ENCODE measurements at regions not wholly inside any gene's neighbourhood (a gene's known extent, or its start where the extent isn't known, plus 50 kb on each side); places are given as distances from the start of the nearest gene placed in this dataset.

DNA sequence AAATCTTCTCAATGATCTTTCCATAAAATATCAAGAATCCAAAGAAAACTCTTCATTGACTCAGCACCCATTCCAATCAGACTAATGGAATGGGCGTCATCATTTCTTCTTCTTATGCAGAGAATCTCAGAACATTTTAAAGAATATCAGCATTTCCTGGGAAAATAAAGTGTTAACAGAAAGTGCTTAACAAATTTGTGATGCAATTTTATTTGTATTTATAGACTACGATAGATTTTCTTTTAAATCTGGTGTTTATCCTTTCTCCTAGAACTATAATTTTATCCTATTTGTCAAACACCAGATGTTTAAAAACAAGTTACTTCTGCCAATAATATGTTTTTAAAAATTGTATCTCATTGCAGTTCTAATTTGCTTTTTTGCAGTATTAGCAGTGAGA is 330.7 kb downstream of the COL12A1 start:
- no peak for DNase-seq

DNA sequence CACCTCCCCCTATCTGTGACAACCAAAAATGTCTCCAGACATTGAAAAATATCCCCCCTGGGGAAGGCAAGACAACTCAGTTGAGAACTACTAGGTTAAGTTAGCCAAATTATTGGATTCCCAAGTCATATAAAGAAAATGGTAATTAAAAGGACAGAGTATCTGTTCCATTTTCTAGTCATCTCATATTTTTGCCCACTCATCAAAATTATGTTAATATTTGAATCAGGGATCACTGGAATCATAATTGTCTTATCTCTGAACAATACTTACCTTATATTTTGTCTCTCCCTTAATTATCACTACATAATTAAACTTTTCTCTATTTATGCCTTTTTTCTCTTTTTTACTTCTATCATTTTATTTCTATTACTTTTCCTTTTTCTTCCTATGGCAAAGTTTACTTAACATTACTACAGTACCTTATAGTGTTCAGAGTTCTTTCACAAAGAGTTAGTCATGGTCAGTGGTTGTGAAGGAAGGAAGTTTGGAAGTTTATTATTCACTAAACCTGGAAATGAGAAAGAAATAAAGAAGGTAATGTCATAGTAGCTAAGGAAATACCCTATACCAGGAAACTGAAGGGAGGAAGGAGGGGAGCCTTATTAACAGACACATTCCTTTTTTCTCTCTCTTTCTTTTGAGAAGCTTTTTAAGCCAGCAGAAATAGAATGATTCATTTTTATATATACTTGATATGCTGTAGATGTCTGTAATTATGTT is 332.9 kb downstream of the COL12A1 start:
- no peak for DNase-seq

DNA sequence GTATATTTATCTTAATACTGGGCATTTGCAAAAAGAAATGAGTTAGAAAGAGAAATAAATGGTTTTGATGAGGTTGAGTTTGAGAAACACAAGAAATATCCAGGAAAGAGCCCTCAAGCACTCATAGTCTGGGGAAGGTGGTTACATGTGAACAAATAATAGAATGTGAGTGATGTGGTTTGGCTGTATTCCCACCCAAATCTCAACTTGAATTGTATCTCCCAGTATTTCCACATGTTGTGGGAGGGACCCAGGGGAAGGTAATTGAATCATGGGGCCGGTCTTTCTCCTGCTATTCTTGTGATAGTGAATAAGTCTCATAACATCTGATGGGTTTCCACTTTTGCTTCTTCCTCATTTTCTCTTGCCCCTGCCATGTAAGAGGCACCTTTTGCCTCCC is 334.1 kb downstream of the COL12A1 start:
- no peak for DNase-seq

DNA sequence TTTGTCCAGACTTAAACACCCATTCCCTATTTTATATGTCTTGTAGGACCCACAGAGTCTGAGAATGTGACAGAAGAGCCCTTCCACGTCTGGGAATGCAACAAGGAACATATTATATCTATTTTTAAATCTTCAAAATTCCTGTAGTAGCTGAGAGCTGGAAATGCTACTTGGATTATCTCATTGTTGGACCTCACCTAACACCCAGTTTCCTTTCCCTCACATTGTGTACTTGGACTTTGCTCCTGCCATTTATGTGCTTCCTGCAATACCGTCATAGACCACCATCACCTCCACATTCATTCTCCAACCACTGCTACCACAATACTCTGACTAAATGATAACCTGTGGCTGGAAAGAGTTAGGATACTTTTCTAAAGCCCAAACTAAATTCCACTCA is 335.4 kb downstream of the COL12A1 start:
- DNase-seq: no peak

DNA sequence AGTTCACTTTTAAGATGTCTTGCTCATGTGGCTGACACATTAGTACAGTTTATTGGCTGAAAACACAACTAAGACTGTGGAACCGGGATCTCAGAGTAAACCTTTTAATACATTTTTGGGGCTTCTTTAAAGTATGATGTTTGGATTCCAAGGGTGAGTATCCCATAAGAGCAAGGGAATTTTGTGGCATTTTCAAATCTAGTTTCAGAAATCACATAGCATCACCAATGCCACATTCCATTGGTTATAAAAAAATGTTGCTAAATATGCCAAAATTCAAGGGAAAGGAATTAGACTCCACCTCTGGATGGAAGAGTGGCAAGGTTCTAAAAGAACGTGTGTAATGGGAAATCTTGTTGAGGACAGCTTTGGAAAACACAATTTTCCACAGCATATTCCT is 338.6 kb downstream of the COL12A1 start:
- DNase-seq: no peak

DNA sequence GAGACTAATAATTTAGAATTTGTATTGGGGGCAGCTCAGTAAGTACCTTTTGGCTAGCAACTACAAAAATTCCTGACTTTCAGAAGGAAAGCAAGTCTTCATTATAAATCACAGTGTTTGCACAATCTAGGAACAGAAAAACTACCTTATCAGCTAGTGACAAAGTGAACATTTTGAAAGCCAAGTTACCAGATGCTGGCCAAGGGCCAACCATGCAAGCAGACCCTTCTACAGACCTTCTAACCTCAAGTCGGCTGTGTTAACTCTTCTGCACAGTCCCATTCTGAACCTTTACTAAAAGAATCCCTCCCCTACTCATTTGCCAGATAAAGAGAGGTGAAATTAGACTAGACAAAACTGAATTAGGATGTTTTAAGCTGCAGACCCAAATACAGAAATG is 341.9 kb downstream of the COL12A1 start:
- DNase-seq: no peak

DNA sequence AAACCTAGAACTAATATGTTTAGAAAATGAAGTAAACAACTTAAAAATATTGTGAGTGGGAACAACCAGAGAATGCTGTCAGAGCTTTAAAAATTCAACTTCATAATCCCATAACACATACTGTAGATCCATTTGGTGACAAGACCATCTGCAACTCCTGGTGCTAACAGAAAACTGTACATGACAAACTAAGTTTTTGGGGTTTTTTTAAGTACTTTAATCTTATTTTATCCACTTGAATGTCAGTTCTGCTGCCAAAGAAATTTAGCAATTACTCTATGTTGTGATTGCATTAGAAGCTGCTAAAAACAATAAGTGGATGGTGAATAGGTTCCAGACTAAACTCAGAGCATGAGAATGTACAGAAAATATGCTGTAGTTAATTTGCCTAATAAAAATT is 345.4 kb downstream of the COL12A1 start:
- DNase-seq: no peak

DNA sequence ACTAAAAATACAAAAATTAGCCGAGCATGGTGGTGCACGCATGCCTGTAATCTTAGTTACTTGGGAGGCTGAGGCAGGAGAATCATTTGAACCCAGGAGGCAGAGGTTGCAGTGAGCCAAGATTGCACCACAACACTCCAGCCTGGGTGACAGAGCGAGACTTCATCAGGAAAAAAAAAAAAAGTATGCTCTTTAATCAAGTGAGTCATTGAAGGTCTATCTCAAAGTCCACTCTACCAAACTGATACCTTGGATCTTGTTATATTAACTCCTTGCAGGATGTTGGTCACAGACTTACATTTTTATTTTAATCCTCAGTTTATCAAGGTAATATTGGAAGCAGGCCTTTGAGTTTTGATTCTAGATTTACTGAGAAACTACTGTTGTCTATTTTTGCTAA is 348.7 kb downstream of the COL12A1 start:
- DNase-seq: no peak

DNA sequence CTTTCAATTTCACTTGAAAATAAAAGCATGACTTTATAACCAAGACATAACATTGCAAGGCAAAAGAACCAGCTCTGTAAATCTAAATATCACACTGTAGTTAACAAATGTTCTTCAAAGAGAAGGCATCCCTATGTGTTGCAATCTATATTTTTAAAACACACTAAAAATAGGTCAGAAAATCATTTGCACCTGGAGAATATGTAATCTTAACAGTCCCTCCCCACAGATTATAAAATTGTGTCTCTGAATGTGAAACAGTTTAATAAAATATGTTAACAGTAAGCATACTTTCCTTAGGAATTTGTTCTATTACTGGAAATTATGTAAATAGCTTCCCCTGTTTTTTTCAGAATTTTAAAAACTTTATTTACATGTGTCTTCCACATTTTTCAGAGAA is 351.9 kb downstream of the COL12A1 start:
- no peak for DNase-seq

DNA sequence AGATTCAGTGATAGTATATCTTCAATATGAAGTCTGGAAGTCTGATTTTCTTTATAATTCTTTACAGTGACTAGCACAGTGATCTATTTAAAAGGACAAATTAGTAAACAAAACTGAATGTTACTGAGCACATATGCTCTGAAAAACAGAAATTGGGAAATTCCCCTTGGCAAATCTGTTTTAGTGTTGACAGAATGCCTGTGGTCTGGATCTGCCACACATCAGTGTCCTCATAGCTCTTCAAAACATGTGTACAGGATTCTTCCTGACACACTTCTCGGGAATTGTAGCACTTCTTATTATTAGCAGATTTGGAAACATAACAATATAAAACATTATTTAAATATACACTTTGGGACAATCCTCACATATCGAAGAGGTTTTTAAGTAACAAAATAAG is 354.3 kb downstream of the COL12A1 start:
- DNase-seq: no peak

DNA sequence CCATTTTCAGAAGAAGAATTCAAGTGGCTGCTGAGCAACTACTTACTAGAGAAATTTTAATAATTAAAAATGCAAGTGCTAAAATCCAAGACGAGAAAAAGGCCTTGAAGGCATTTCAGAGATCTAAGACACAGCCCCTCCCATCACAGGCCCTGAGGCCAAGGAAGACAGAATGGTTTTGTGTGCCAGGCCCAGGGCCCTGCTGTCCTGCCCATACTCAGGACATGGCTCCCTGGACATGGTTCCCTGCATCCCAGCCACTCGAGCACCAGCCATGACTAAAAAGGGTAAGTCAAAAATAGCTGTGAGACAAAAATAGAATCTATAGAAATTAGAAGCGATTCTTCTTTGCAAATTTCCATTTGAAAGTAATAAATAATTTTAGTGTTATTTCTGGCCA is 364.9 kb downstream of the COL12A1 start:
- DNase-seq: no peak

DNA sequence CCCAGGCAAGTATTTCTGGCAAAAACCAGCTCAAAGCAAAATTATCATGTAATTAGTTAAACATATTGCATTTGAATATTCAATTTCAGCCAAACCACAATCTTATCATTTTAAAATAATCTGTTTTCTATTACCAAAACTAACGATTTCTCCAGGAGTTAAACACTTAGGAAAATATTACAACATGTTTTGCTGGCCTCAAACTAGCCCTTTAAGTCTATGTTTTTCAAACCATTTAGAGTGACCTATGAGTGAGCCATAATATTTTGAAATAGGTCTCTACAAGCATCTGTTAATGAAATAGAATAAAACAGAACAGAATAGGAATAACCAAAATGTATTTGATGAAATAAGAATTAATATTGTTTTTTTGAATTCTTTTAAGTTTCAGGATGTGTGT is 370.9 kb downstream of the COL12A1 start:
- no peak for DNase-seq

DNA sequence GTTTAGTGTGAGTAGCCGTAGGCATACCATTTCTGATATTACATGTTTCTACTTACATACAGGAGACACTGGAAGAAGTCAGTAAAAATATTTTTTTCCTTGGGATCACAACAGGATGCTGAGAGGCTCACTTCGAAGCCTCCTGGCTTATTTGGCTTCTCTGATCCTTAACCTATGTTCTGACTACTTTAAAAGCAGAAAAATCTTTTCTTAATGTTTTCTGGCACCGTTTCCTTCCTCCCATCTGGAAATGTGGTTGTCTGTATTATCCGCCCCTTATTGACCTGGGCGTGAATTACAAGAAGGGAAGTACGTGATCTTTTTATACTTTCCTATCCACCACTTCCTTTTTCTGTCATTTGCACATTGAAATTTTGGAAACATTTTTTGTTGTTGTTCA is 379.6 kb downstream of the COL12A1 start:
- DNase-seq: no peak

DNA sequence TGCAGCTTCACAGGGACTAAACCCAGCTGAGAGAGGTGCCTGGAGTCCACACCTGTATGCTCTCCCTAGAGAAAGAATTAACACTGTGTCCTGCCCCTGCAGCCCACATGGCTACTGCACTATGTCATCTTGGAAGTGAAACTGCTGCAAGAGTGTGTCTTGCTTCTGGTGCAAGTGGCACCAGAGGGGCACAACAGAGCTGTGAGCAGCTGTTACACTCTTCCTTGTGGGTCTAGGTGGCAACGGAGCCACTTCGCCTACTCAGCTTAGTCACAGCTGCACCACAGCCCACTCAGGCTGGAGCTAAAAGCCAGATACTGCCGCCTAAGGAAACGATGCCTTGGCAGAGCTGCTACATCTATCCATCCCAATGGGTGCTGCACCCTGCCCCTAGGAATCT is 391.4 kb downstream of the COL12A1 start:
- no peak for DNase-seq

DNA sequence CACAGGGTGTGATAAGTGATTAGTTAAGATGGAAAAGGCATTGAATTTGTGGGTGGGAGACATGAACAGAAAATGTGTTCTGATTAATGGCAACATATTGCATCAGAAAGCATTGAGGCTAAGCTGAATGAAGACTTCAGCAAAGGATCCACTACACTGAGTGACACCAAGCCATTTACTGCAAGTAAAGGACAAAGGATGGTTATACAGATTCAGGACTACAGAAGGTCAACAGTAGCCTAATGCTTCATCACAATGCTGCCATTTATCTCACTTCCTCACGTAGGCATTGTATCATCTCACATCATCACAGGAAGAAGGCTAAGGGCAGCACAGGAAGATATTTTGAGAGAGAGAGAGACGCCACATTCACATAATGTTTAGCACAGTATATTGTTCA is 398.2 kb downstream of the COL12A1 start:
- no peak for DNase-seq

DNA sequence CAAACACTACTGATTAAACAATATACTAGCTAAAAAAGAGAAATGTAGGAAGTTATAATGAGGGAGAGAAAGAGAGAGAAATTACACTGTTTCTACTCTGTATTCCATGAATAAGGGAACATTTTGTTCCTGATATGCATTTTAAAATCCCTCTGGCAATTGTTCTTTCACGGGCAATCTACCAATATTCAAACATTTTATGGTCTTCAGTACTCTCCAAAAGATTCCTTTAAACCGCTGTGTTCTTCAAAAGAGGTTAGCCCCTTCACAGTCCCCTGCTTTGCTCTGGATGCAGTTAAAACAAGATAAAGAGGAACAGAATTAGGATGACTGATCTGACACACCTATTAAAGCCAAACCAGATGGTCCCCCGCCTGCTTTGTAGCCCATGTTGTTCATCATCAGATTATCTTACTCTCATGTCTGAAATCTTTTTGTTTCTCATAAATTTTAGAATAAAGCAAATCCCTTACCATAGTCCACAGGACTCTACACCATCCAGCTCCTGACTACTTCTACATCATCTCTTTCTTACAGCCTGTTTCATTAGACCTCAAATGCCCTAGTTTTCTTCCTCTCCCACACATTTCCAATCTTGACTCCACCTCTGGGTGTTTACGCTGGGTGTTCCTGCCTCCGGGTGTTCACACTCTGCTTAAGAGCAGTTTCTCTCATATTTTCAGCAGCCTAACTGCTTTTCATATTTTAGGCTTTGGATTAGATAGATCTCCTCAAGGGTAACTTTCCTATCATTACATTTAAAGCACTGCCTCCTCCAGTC is 399.7 kb downstream of the COL12A1 start:
- DNase-seq: no peak

DNA sequence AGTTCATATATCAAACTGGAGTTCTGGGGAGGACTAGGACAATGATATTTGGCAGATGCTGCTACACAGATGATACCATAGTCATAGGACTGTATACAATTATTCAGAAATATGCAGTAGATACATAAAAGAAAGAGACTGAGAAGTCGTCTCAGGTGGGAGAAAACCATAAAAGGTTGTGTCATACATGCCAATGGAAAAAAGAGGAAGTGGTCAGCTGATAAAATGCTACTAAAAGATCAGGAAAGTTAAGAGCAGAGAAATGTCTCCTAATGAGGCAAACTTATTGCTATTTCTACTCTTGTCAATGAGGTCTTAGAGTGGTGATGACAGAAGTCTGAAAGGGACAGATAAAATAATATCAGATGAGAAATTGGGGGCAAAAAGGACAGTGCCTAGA is 407.6 kb downstream of the COL12A1 start:
- DNase-seq: no peak

DNA sequence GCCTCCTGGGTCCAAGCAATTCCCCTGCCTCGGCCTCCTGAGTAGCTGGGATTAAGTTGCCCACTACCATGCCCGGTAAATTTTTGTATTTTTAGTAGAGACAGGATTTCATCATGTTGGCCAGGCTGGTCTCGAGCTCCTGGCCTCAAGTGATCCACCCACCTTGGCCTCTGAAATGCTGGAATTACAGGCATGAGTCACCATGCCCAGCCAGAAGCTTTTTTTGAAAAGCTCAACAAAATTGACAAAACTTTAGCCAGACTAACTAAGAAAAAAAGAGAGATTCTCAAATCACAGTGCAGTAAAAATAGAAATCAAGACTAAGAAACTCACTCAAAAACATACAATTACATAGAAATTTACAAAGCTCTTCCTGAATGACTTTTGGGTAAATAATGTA is 420.6 kb downstream of the COL12A1 start:
- DNase-seq: no peak

DNA sequence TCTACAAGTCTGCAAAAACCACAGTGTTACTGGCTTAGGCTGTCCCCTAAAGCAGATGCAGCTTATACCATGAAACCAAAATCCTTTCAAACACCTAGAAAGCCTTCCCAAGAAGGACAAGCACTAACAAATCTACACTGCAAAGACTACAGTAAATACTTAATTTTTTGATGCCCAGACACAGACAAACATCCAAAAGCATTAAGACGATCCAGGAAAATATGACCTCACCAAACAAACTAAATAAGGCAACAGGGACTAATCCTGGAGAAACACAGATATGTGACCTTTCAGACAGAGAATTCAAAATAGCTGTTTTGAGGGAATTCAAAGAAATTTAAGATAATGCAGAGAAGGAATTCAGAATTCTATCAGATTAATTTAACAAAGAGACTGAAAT is 423.5 kb downstream of the COL12A1 start:
- no peak for DNase-seq

DNA sequence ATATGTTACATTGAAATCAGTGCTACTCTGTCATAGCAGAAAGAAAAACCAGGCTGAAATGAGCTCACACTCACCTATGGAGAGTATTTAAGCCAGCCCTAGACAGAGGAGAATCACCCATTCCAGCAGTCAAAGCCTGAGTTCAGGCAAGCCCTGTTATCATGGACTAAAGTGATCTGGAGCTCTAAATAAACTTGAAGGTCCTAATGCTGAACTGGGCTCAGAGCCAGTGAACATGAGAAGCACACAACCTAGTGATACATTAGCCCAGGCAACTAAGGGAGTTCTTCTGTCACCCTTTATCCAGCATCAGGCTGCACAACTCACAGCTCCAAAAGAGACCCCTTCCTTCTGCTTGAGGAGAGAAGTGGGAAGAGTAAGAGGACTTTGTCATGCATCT is 425.0 kb downstream of the COL12A1 start:
- no peak for DNase-seq

DNA sequence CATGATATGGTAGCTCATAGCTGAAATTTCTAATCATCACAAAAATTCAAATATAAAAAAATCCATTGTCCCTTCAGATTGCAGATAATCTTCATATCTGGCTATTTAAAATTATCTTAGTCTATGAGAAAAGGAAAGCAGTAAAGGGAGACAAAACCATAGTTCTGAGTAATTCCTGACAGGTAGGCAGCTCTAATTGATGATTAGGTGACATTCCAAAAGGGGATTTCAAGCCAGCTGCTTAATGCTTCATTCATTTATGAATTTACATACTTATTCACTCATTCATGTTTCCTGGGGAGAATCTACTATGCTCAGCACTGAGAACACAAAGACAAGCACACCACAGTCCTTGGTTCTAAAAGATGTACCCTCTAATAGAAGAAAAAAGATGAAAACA is 437.1 kb downstream of the COL12A1 start:
- DNase-seq: no peak

DNA sequence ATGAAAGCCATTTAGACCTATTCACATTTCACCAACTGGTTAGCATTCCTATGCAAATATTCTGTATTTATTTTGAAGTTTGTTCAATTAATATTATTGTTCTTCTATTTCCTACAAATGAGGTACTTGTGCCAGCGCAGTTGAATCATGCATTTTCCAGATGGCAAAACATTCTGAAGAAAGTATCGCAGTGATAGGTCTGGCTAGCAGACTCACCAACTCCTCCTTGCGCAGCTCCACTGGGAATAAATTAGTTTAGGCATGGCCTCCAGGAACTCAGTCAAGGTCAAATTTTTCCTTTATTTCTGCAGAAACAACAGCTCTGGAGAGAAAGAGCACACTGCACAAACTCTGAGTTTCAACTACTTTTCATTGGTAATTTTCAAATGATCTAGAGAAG is 437.7 kb downstream of the COL12A1 start:
- no peak for DNase-seq

DNA sequence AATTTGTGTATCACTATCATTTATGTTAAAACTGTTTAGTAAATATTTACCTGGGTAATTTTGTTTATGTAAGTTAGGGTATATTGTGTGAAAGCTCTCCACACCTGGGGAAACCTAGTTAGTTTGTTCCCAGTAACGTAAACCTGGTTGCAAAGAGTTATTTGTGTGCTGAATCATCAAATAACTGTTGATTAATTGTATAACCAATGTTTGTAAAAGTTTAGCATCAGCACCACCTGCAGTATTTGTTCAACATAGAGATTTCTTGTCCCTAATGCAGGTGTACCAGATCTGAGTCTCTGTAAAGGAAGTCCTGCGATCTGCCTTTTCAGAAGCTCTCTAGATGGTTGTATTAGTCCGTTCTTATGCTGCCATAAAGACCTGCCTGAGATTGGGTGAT is 440.4 kb downstream of the COL12A1 start:
- DNase-seq: no peak

DNA sequence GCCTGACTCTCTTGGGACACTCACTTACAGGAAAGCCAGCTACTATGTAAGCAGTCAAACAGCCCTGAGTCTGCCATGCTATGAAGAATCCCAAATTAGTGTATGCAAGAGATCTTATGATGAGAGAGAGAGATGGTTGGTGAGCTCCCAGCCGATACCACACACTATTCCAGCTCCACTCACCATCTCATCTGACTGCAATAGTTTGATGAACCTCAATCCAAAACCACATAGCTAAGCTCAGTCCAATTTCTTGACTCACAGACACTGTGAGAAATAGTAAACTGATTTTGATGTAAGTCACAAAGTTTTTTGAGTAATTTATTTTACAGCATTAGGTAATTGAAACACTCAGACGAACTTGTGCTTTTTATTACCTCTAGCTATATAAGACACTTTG is 441.4 kb downstream of the COL12A1 start:
- DNase-seq: no peak

DNA sequence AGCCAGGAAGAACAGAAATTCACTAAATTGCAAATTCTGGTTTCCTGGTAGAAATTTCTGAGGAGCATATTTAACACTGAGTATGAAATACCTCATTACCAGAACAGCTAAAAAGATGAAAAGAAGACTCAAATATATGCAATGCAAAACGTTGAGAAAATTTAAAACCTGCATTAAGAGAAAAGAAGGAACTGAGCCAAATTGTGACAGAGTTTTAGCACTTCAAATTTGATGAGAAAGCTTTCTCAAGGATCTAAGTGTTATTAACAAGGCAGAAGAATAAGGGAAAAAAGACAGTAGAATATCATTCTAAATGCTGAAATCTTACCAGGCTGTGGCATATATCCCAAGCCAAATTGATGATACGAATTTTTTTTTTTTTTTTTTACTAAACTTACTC is 443.0 kb downstream of the COL12A1 start:
- no peak for DNase-seq

All from NCI-H2029 (cell line).